PC-9 (cell line): ENCODE measurements at regions not wholly inside any gene's neighbourhood (a gene's known extent, or its start where the extent isn't known, plus 50 kb on each side); places are given as distances from the start of the nearest gene placed in this dataset.

Experiments
- BruUV-seq: library from RNA; stranded (reverse); fragments of 400-500 nt; replicated peaks from 2 replicates; lab custom pipeline; 2021; lab: Mats Ljungman, UMichigan
- CTCF ChIA-PET: fragments of 300-600 bp; sonication (Branson Sonifier 250); formaldehyde crosslinking; loops from one replicate; lab custom pipeline; 2022; ENCODE audit warnings: antibody characterized with exemption; lab: Charles Lee
- POLR2A ChIA-PET: fragments of 300-600 bp; sonication (Branson Sonifier 250); formaldehyde crosslinking; loops from one replicate; lab custom pipeline; 2022; ENCODE audit warnings: antibody characterized with exemption; ENCODE audit not compliant: unreplicated experiment; lab: Charles Lee
- DNase-seq, 2 experiments: peaks; one replicate each; pipeline versions ENCODE4 v3.0.0 to v3.0.0-alpha.2; 2015 to 2022; ENCODE audit warnings: mixed read lengths in 1 of 2
- H2AFZ ChIP-seq: fragments of 200-600 bp; sonication (generic); 2 replicates; pipeline ENCODE4 v1.8.1; 2017; ENCODE audit warnings: antibody characterized with exemption
- H3F3A ChIP-seq: fragments of 200-600 bp; sonication (generic); 2 replicates; pipeline ENCODE4 v1.8.1; 2017; ENCODE audit warnings: antibody characterized with exemption, mild to moderate bottlenecking, low read depth; ENCODE audit not compliant: insufficient read depth
- H3K27ac ChIP-seq: fragments of 200-600 bp; sonication (generic); 2 replicates; pipeline ENCODE4 v1.6.1; 2016; ENCODE audit warnings: mixed run types
- H3K27me3 ChIP-seq: fragments of 200-600 bp; sonication (generic); 2 replicates; pipeline ENCODE4 v1.6.1; 2016; ENCODE audit warnings: low read depth, mixed run types; ENCODE audit not compliant: insufficient read depth
- H3K36me3 ChIP-seq: fragments of 200-600 bp; sonication (generic); 2 replicates; pipeline ENCODE4 v1.6.1; 2016; ENCODE audit warnings: low read depth, mixed run types
- H3K4me1 ChIP-seq: fragments of 200-600 bp; sonication (generic); replicated peaks from 2 replicates; pipeline ENCODE4 v1.6.1; 2016; ENCODE audit warnings: mixed run types; ENCODE audit not compliant: insufficient read depth
- H3K4me2 ChIP-seq: fragments of 200-600 bp; sonication (generic); 2 replicates; pipeline ENCODE4 v1.6.1; 2017; ENCODE audit warnings: mixed run types
- H3K4me3 ChIP-seq: fragments of 200-600 bp; sonication (generic); 2 replicates; pipeline ENCODE4 v1.6.1; 2016; ENCODE audit warnings: mixed run types
- H3K79me2 ChIP-seq: fragments of 200-600 bp; sonication (generic); 2 replicates; pipeline ENCODE4 v1.6.1; 2017; ENCODE audit warnings: low read depth, mixed run types
- H3K9me2 ChIP-seq: fragments of 200-600 bp; sonication (generic); 2 replicates; pipeline ENCODE4 v1.8.1; 2017; ENCODE audit warnings: mild to moderate bottlenecking; ENCODE audit not compliant: insufficient read depth
- H3K9me3 ChIP-seq: fragments of 200-600 bp; sonication (generic); 2 replicates; pipeline ENCODE4 v1.8.1; 2016; ENCODE audit warnings: low read depth; ENCODE audit not compliant: insufficient read depth
- H4K20me1 ChIP-seq: fragments of 200-600 bp; sonication (generic); 2 replicates; pipeline ENCODE4 v1.8.1; 2017; ENCODE audit not compliant: insufficient read depth
- EZH2 ChIP-seq: fragments of 200-600 bp; sonication (generic); IDR thresholded peaks from 2 replicates; pipeline ENCODE4 v1.8.0; 2017; ENCODE audit warnings: antibody characterized with exemption, low read depth
- intact Hi-C: fragments of 100-400 bp; cut with micrococcal nuclease; formaldehyde crosslinking; loops from one replicate; pipeline ENCODE4 v1.10.0; 2022; ENCODE audit not compliant: unreplicated experiment
- TF ChIP-seq, protein P1 (sequence below): fragments of 200-600 bp; sonication (generic); conservative IDR thresholded peaks from 2 replicates; pipeline ENCODE4 v1.6.1; 2017; ENCODE audit warnings: mixed run types, antibody characterized with exemption, mild to moderate bottlenecking, moderate library complexity

DNA sequence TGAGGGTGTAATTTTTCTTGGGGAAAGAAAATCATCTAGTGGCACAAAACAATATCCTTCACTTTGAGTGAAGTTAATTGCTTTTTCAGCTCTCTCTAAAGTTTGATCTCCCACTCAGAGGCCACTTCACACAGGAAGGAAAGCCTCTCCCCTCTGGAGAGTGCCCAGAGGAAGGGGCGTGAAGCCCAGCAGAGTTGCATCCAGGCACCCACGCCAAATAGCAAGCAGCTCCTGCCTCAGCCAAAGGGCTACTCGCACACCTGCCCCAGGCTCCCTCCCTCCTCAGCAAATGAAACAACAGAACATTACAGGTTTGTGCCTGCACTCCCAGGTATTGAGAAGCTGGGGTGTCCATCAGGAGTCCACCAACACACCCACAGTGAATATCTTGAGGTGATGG, 183.0 kb upstream of the RPL38 start:
- Histone ChIP-seq H3K36me3 (no peaks in the 10 kb centered on the region), H3K79me2 (no peaks in the 10 kb centered on the region), H2AFZ (no peak overlapping the region), H3K4me3 (no peak overlapping the region), H3K27me3 (peaks cover 89% of the 10 kb centered on the region), H3F3A (no peaks in the 10 kb centered on the region), H3K4me2 (no peak overlapping the region), H3K9me3 (no peaks in the 10 kb centered on the region), H3K4me1 (no peaks in the 10 kb centered on the region), H3K27ac (no peak overlapping the region), H3K9me2 (no peaks in the 10 kb centered on the region), H4K20me1 (no peaks in the 10 kb centered on the region)
- intact Hi-C loops, result no loop called here
- CTCF ChIA-PET, result no interaction called here
- BruUV-seq, result no TSS peak
- DNase-seq, result no peak
- POLR2A ChIA-PET, result no interaction called here
- no peak for TF ChIP-seq EZH2
- TF ChIP-seq, protein P1, sequence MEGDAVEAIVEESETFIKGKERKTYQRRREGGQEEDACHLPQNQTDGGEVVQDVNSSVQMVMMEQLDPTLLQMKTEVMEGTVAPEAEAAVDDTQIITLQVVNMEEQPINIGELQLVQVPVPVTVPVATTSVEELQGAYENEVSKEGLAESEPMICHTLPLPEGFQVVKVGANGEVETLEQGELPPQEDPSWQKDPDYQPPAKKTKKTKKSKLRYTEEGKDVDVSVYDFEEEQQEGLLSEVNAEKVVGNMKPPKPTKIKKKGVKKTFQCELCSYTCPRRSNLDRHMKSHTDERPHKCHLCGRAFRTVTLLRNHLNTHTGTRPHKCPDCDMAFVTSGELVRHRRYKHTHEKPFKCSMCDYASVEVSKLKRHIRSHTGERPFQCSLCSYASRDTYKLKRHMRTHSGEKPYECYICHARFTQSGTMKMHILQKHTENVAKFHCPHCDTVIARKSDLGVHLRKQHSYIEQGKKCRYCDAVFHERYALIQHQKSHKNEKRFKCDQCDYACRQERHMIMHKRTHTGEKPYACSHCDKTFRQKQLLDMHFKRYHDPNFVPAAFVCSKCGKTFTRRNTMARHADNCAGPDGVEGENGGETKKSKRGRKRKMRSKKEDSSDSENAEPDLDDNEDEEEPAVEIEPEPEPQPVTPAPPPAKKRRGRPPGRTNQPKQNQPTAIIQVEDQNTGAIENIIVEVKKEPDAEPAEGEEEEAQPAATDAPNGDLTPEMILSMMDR, result no peak

DNA sequence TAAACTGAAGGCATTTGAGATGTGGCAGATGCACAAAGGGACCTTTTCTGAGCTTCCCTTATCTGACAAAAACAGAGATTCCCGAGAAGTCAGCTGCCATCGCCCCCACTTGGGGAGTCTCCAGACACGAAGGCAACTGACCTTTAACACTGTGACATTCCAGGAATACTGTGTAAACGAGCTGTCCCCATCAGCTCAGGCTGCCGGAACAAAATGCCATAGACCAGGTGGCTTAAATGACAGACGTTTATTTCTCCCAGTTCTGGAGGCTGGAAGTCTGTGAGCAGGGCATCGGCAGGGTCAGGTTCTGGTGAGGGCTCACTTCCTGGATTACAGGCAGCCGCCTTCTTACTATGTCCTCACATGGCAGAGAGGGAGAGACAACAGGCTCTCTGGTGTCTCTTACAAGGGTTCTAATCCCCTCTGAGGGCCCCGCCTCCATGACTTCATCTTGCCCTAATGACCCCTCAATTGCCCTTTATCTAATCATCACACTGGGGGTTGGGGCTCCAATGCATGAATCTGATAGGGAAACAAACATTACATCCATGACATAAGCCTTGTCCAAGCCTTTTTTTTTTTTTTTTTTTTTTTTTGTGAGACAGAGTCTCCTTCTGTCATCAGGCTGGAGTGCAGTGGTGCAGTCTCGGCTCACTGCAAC, 178.5 kb upstream of the RPL38 start:
- Histone ChIP-seq H2AFZ (no peak overlapping the region), H3K9me2 (no peaks in the 10 kb centered on the region), H3K4me3 (no peak overlapping the region), H4K20me1 (no peaks in the 10 kb centered on the region), H3K36me3 (no peaks in the 10 kb centered on the region), H3K27ac (no peak overlapping the region), H3K9me3 (no peaks in the 10 kb centered on the region), H3K27me3 (peaks cover 88% of the 10 kb centered on the region), H3K79me2 (no peaks in the 10 kb centered on the region), H3K4me2 (no peak overlapping the region), H3K4me1 (no peaks in the 10 kb centered on the region), H3F3A (no peaks in the 10 kb centered on the region)
- ChIA-PET CTCF (no interaction called here), POLR2A (no interaction called here)
- no peak for DNase-seq
- intact Hi-C loops, result no loop called here
- no TSS peak for BruUV-seq
- TF ChIP-seq, protein P1, result no peak
- TF ChIP-seq EZH2, result no peak

DNA sequence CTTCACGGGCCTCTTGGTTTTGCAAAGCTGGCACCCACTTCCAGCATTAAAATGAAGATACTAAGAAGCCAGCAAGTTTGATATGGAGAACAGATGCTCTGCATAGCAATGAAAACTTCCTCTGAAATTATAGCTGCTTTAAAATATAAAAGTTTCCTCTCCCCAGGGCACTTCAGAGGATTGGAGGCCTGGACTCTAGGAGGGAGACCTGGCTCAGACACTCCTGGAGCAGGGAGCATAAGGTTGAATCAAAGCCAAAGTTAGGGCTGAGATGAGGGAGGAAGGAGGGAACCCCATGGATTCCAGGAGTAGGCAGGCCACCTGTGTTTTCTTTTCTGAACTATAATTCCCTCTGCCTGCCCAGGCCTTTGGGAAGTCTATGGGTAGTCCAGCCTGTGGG, 176.0 kb upstream of the RPL38 start:
- H3K4me1 ChIP-seq, result no peaks in the 10 kb centered on the region
- no peak overlapping the region for H3K4me2 ChIP-seq
- H3K27ac ChIP-seq, result no peak overlapping the region
- H2AFZ ChIP-seq, result no peak overlapping the region
- DNase-seq, result no peak
- no peak overlapping the region for H3K4me3 ChIP-seq
- CTCF ChIA-PET, result no interaction called here
- peaks cover 94% of the 10 kb centered on the region for H3K27me3 ChIP-seq
- intact Hi-C loops, result no loop called here
- H3K9me2 ChIP-seq, result no peaks in the 10 kb centered on the region
- H3K9me3 ChIP-seq, result no peaks in the 10 kb centered on the region
- TF ChIP-seq EZH2, result no peak
- TF ChIP-seq, protein P1, result no peak
- no peaks in the 10 kb centered on the region for H3K79me2 ChIP-seq
- H4K20me1 ChIP-seq, result no peaks in the 10 kb centered on the region
- POLR2A ChIA-PET, result no interaction called here
- H3F3A ChIP-seq, result no peaks in the 10 kb centered on the region
- H3K36me3 ChIP-seq, result no peaks in the 10 kb centered on the region
- BruUV-seq, result no TSS peak
